IMR-90 (cell line): ENCODE measurements at regions not wholly inside any gene's neighbourhood (a gene's known extent, or its start where the extent isn't known, plus 50 kb on each side); places are given as distances from the start of the nearest gene placed in this dataset. TPM values are rescaled to one million over a fixed set of nuclear protein-coding genes. Genes with fewer than 3 reads are reported as not detected.
A peak's percentile ranks its signal among the peaks of the same experiment; 100 is the strongest.

Source experiments
- ATAC-seq: fragments of 200-7000 bp; cut with Tn5 transposase; 2 replicates; pipeline ENCODE4 v1.9.1; 2020; ENCODE audit warnings: low read depth, mild to moderate bottlenecking, moderate library complexity
- BruUV-seq: library from RNA; stranded (reverse); fragments of 400-500 nt; replicated peaks from 2 replicates; lab custom pipeline; 2021; lab: Mats Ljungman, UMichigan
- CTCF ChIA-PET: fragments of 300-600 bp; formaldehyde crosslinking; extraction: SDS; loops from one replicate; lab custom pipeline; 2021; ENCODE audit warnings: antibody characterized with exemption; lab: Yijun Ruan, JAX
- POLR2A ChIA-PET: fragments of 300-600 bp; sonication (Branson Sonifier 250); formaldehyde crosslinking; loops from one replicate; lab custom pipeline; 2022; ENCODE audit warnings: antibody characterized with exemption; ENCODE audit not compliant: unreplicated experiment; lab: Charles Lee
- DNase-seq: peaks from one replicate; pipeline ENCODE4 v3.0.0; 2013
- H2AFZ ChIP-seq: replicated peaks from 2 replicates; pipeline ENCODE3; 2013; ENCODE audit warnings: low read length, mild to moderate bottlenecking; ENCODE audit not compliant: poor library complexity
- H2AK5ac ChIP-seq: 2 replicates; pipeline ENCODE4 v1.6.1; 2013; ENCODE audit warnings: low read depth, low read length, inconsistent platforms
- H2AK9ac ChIP-seq: replicated peaks from 2 replicates; pipeline ENCODE3; 2013; ENCODE audit warnings: mild to moderate bottlenecking, low read depth, low read length, moderate library complexity; ENCODE audit not compliant: poor library complexity
- H2BK120ac ChIP-seq: 2 replicates; pipeline ENCODE4 v1.6.1; 2013; ENCODE audit warnings: low read depth, low read length, inconsistent platforms
- H2BK15ac ChIP-seq: 3 replicates; pipeline ENCODE4 v1.6.1; 2013; ENCODE audit warnings: low read depth, low read length, inconsistent platforms
- H2BK20ac ChIP-seq: 2 replicates; pipeline ENCODE4 v1.6.1; 2013; ENCODE audit warnings: low read depth, mild to moderate bottlenecking, inconsistent platforms, low read length, moderate library complexity
- H2BK5ac ChIP-seq: 2 replicates; pipeline ENCODE4 v1.6.1; 2013; ENCODE audit warnings: mild to moderate bottlenecking, low read depth, low read length, inconsistent platforms; ENCODE audit not compliant: poor library complexity, severe bottlenecking
- H3K14ac ChIP-seq: replicated peaks from 2 replicates; pipeline ENCODE4 v1.6.1; 2013; ENCODE audit warnings: low read depth, low read length, inconsistent platforms
- H3K18ac ChIP-seq: 2 replicates; pipeline ENCODE4 v1.6.1; 2013; ENCODE audit warnings: low read depth, low read length, control low read depth
- H3K23ac ChIP-seq: 2 replicates; pipeline ENCODE4 v1.6.1; 2013; ENCODE audit warnings: low read depth, low read length, inconsistent platforms
- H3K27ac ChIP-seq: 2 replicates; pipeline ENCODE4 v1.5.1; 2013; ENCODE audit warnings: mild to moderate bottlenecking, control low read depth, low read length; ENCODE audit not compliant: insufficient read depth
- H3K27me3 ChIP-seq: 2 replicates; pipeline ENCODE4 v1.6.1; 2013; ENCODE audit warnings: low read length; ENCODE audit not compliant: control insufficient read depth, insufficient read depth
- H3K36me3 ChIP-seq: 2 replicates; pipeline ENCODE4 v1.6.1; 2013; ENCODE audit warnings: low read length, mixed read lengths; ENCODE audit not compliant: control insufficient read depth, insufficient read depth
- H3K4ac ChIP-seq: 2 replicates; pipeline ENCODE4 v1.6.1; 2013; ENCODE audit warnings: low read depth, low read length, inconsistent platforms
- H3K4me1 ChIP-seq: 2 replicates; pipeline ENCODE4 v1.6.1; 2013; ENCODE audit warnings: low read length, mixed read lengths; ENCODE audit not compliant: control insufficient read depth, insufficient read depth
- H3K4me2 ChIP-seq: 2 replicates; pipeline ENCODE4 v1.6.1; 2013; ENCODE audit warnings: low read depth, mild to moderate bottlenecking, control low read depth, low read length, moderate library complexity
- H3K4me3 ChIP-seq: 2 replicates; pipeline ENCODE4 v1.5.1; 2013; ENCODE audit warnings: low read depth, mild to moderate bottlenecking, control low read depth, low read length, moderate library complexity; ENCODE audit not compliant: insufficient read depth
- H3K56ac ChIP-seq: 2 replicates; pipeline ENCODE4 v1.6.1; 2013; ENCODE audit warnings: low read length, inconsistent platforms; ENCODE audit not compliant: insufficient read depth; ENCODE audit errors: extremely low read depth
- H3K79me1 ChIP-seq, 2 experiments: 2 replicates each; pipeline ENCODE4 v1.6.1; 2013; ENCODE audit warnings: low read length in 2 of 2, inconsistent platforms in 1 of 2, low read depth in 1 of 2
- H3K9ac ChIP-seq: 2 replicates; pipeline ENCODE4 v1.6.1; 2013; ENCODE audit warnings: low read depth, low read length, control low read depth
- H3K9me1 ChIP-seq: 2 replicates; pipeline ENCODE4 v1.6.1; 2013; ENCODE audit warnings: low read length, inconsistent platforms; ENCODE audit not compliant: insufficient read depth
- H3K9me3 ChIP-seq: 2 replicates; pipeline ENCODE4 v1.6.1; 2013; ENCODE audit warnings: low read length; ENCODE audit not compliant: control insufficient read depth, insufficient read depth
- H4K20me1 ChIP-seq: 2 replicates; pipeline ENCODE4 v1.6.1; 2013; ENCODE audit warnings: low read length, inconsistent platforms; ENCODE audit not compliant: insufficient read depth
- H4K5ac ChIP-seq: 2 replicates; pipeline ENCODE4 v1.6.1; 2013; ENCODE audit warnings: mild to moderate bottlenecking, low read depth, low read length, control low read depth
- H4K8ac ChIP-seq, 2 experiments: 2 replicates each; pipeline ENCODE4 v1.6.1; 2013; ENCODE audit warnings: low read depth in 2 of 2, low read length in 2 of 2, control low read depth in 1 of 2, inconsistent platforms in 1 of 2
- H4K91ac ChIP-seq: 2 replicates; pipeline ENCODE4 v1.6.1; 2013; ENCODE audit warnings: low read depth, low read length, inconsistent platforms; ENCODE audit not compliant: insufficient read depth
- BHLHE40 ChIP-seq: fragments of 150-350 bp; IDR thresholded peaks from 2 replicates; pipeline ENCODE4 v1.6.1; 2016; ENCODE audit warnings: mild to moderate bottlenecking, low read depth, low read length
- CEBPB ChIP-seq: IDR thresholded peaks from 2 replicates; pipeline ENCODE4 v1.6.1; 2012; ENCODE audit warnings: low read depth, low read length, improper control_type of control experiment
- FOS ChIP-seq: fragments of 150-350 bp; IDR thresholded peaks from 2 replicates; pipeline ENCODE4 v1.6.1; 2016; ENCODE audit warnings: low read depth, low read length
- MAZ ChIP-seq: IDR thresholded peaks from 2 replicates; pipeline ENCODE4 v1.6.1; 2012; ENCODE audit warnings: low read depth, mild to moderate bottlenecking, low read length, improper control_type of control experiment, moderate library complexity, borderline replicate concordance
- NFE2L2 ChIP-seq: fragments of 150-350 bp; IDR thresholded peaks from 2 replicates; pipeline ENCODE4 v1.6.1; 2016; ENCODE audit warnings: low read depth, mild to moderate bottlenecking, low read length
- RFX5 ChIP-seq: IDR thresholded peaks from 2 replicates; pipeline ENCODE4 v1.8.0; 2012; ENCODE audit warnings: low read depth, mild to moderate bottlenecking, low read length, moderate library complexity
- WGBS, 2 experiments: methylation state at CpG; one replicate each; pipeline versions ENCODE4 v1.1.5 to v1.1.7; 2013; ENCODE audit warnings: missing lambda C conversion rate in 2 of 2; ENCODE audit not compliant: insufficient read length in 1 of 2; ENCODE audit errors: extremely low coverage in 2 of 2; 5-methylcytosine and 5-hydroxymethylcytosine counted together
- dilution Hi-C: fragments of 300-500 bp; cut with HindIII; formaldehyde crosslinking; loops from one replicate; pipeline ENCODE4 v1.14.3; 2018; ENCODE audit warnings: low sequenced_read_pairs; ENCODE audit not compliant: unreplicated experiment
- in situ Hi-C: fragments of 300-500 bp; cut with MboI; formaldehyde crosslinking; loops from 3 replicates; pipeline ENCODE4 v1.14.3; 2019; ENCODE audit warnings: low sequenced_read_pairs, inconsistent platforms, mixed read lengths
- intact Hi-C: fragments of 100-400 bp; cut with micrococcal nuclease; formaldehyde crosslinking; loops from 2 replicates; pipeline ENCODE4 v1.10.0; 2022
- microRNA-seq, 2 experiments: library from miRNA; stranded (forward) in 1 of 2; unstranded in 1 of 2; fragments of 10-50 nt in 1 of 2; fragments of <30 nt in 1 of 2; gene quantifications in 1 of 2; microRNA quantifications in 1 of 2; one replicate each; pipeline versions ENCODE3 to v1.1.0; 2013 to 2020; ENCODE audit not compliant: insufficient read depth in 1 of 2, insufficient read length in 1 of 2, unreplicated experiment in 1 of 2
- small RNA-seq, 5 experiments: library from RNA; depleted of rRNA; stranded (forward); fragments of <200 nt; gene quantifications; one replicate each; pipeline ENCODE3, GENCODE V24; 2012

- Histone ChIP-seq H2AK5ac (no peak overlapping the region), H2AK9ac (no peak overlapping the region), H3K36me3 (no peaks in the 10 kb centered on the region), H3K4me1 (peaks cover 2% of the 10 kb centered on the region; the same call in 1 of the 2 replicates), H2BK120ac (no peak overlapping the region), H3K4me2 (no peak overlapping the region), H4K5ac (no peak overlapping the region), H4K20me1 (no peaks in the 10 kb centered on the region), H3K27ac (no peak overlapping the region), H3K56ac (no peak overlapping the region), H2BK20ac (no peak overlapping the region), H3K9me3 (no peaks in the 10 kb centered on the region), H3K27me3 (no peaks in the 10 kb centered on the region), H3K9ac (no peak overlapping the region), H3K23ac (no peak overlapping the region), H3K4ac (no peak overlapping the region), H3K9me1 (no peaks in the 10 kb centered on the region), H2BK15ac (no peak overlapping the region), H2BK5ac (no peak overlapping the region), H4K8ac (no peak overlapping the region), H3K14ac (no peak overlapping the region), H4K91ac (no peak overlapping the region), H3K4me3 (no peak overlapping the region), H2AFZ (no peak overlapping the region), H3K79me1 (no peaks in the 10 kb centered on the region), H3K18ac (peak overlapping the region; percentile 87)
- intact Hi-C loops: loop anchor here (5.0 kb wide), 1 partner anchor 49 kb away; the partner anchor contains the start of gene GABRA2
- dilution Hi-C loops: no loop called here
- WGBS, 2 experiments: no CpG with 5 or more reads among the region's 2 CpGs
- CTCF ChIA-PET: no interaction called here
- ATAC-seq (peak; percentile 79), DNase-seq (peak; percentile 94)
- POLR2A ChIA-PET: no interaction called here
- BruUV-seq: no TSS peak
- TF ChIP-seq MAZ (no peak), NFE2L2 (peak; percentile 68), RFX5 (no peak), CEBPB (no peak), FOS (peak; percentile 75), BHLHE40 (no peak)
- in situ Hi-C loops: no loop called here
Observed at GRCh38 chr4:46441136-46441859, 51.4 kb upstream of the GABRA2 start.

Small RNAs in the stretch of these regions (microRNA-seq; reads per million reads assigned to microRNA genes)
- not detected for gene RNU6-412P (ENCODE audit: insufficient read depth, insufficient read length)

Small RNAs in the stretch of these regions (small RNA-seq; reads per million reads assigned to genes)
- gene RNU6-412P: 0 to 0.60 (median 0) reads per million in 5 experiments
